Heart left ventricle (tissue), 13 donors: ENCODE measurements at regions not wholly inside any gene's neighbourhood (a gene's known extent, or its start where the extent isn't known, plus 50 kb on each side); places are given as distances from the start of the nearest gene placed in this dataset.

Source experiments
- CTCF ChIP-seq, 12 donors: fragments of 200-600 bp; sonication (generic) in 4 of 12; IDR thresholded peaks; one replicate each; pipeline versions ENCODE4 v1.5.0 to v1.8.0; 2018 to 2022; ENCODE audit warnings: antibody characterized with exemption in 12 of 12, mild to moderate bottlenecking in 5 of 12
- POLR2A ChIP-seq, 2 donors: fragments of 450-650 bp; IDR thresholded peaks; one replicate each; pipeline ENCODE4 v1.6.1; 2017; ENCODE audit warnings: antibody characterized with exemption in 2 of 2, mild to moderate bottlenecking in 2 of 2, moderate library complexity in 2 of 2
- donor health status: ischemic (EF 13 %, LVEDD 7.1; RV severe dilation, severe dysfunction).
- donor health status: DM: no; HTN: yes; CAD: no.
- donor health status: DM: no; HTN: no; CAD: no.
- donor health status: ischemic (EF 25% LVEDD 6.9; RV normal size, moderate dysfunction).
- donor health status: ischemic (EF 25% LVEDD 5.7; RV mildly dilated, moderate dysfunction).
- donor health status: ischemic (EF 35%, LVEDD 5.7; RV mildly dilated, moderate dysfunction).
- donor health status: nonischemic (EF 11% LVEDD 7.7; RV severe dilation, severe dysfunction).
- donor health status: DM: yes; HTN: yes; CAD: no.
- donor health status: PGD.
- donor health status: ischemic (EF 29% LVEDD 5.4; RV normal size, mild dysfunction).
- donor health status: nonischemic (EF 23%, LVEDD 6.1; RV moderate dilation, normal function).

- TF ChIP-seq CTCF (IDR thresholded peaks at IDR 0.05) (no peak), POLR2A (IDR thresholded peaks at IDR 0.05) (no peak)
Measured at GRCh38 chr7:114085592-114086501, 167.0 kb upstream of the PPP1R3A start.
